Chondrocyte (in vitro differentiated cells): ENCODE measurements at regions not wholly inside any gene's neighbourhood (a gene's known extent, or its start where the extent isn't known, plus 50 kb on each side); places are given as distances from the start of the nearest gene placed in this dataset.

Source experiments
- DNase-seq: peaks from one replicate; pipeline ENCODE4 v3.0.0; 2021; ENCODE audit warnings: mixed read lengths, low spot score
- H3K27ac Mint-ChIP-seq: one replicate; pipeline ENCODE4 v1.8.0; 2021; ENCODE audit warnings: mild to moderate bottlenecking, moderate library complexity, mixed read lengths; ENCODE audit not compliant: unreplicated experiment
- H3K27me3 Mint-ChIP-seq: 2 replicates; pipeline ENCODE4 v1.8.0; 2021; ENCODE audit warnings: low read depth, mixed read lengths
- H3K36me3 Mint-ChIP-seq: 2 replicates; pipeline ENCODE4 v1.8.0; 2021; ENCODE audit warnings: low read depth, mixed read lengths
- H3K4me1 Mint-ChIP-seq: 2 replicates; pipeline ENCODE4 v1.8.0; 2021; ENCODE audit warnings: low read depth, mild to moderate bottlenecking, mixed read lengths
- H3K4me3 Mint-ChIP-seq: one replicate; pipeline ENCODE4 v1.8.0; 2021; ENCODE audit warnings: mild to moderate bottlenecking, moderate library complexity, mixed read lengths; ENCODE audit not compliant: unreplicated experiment
- H3K9me3 Mint-ChIP-seq: 2 replicates; pipeline ENCODE4 v1.8.0; 2021; ENCODE audit warnings: low read depth, mixed read lengths
- TF ChIP-seq, protein P1 (sequence below): fragments of 200-600 bp; sonication (generic); IDR thresholded peaks from 2 replicates; pipeline ENCODE4 v1.5.0; 2021; ENCODE audit warnings: antibody characterized with exemption, mild to moderate bottlenecking, moderate library complexity

DNA sequence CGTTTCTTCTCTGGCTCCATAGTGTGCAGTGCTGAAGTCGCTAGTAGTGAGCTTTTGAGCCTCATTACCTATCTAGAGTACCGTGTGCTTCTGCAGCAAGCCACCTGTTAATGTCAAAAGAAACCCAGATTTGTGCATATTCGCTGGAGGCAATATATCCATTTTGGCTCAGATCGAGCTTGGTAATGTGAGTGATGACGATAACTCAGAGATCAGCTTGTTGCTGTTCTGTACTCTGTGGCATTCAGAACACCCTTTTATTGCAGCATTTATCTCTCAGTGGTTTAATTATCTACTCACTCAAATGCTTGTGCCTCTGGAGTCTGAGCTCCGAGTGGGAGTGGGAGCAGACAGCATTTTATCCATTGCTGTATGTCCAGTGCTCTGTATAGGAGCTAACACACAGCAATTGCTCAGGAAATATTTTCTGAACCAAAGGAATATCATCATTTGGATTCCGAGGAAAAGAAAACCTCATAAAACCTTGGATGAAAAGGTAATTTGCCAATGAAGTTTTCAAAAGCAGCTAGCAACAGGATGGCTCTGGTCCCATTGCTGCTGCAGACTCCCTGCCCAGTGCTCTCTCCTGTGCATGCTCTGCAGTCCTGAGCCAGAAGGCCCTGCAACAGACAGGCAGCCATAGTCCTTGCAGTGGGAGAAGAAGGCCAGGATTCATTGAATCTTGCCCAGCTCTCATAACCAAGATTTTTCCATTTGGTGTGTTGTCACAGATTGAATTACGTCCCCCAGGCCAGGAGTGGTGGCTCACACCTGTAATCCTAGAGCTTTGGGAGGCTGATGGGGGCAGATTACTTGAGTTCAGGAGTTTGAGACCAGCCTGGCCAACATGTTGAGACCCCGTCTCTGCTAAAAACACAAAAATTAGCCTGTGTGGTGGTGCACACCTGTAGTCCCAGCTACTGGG is 183.8 kb downstream of the MYCN start:
- H3K36me3 Mint-ChIP-seq: no peaks in the 10 kb centered on the region
- no peak overlapping the region for H3K27ac Mint-ChIP-seq
- peaks cover 3% of the 10 kb centered on the region for H3K4me1 Mint-ChIP-seq
- H3K27me3 Mint-ChIP-seq: peaks cover 2% of the 10 kb centered on the region
- peaks cover 11% of the 10 kb centered on the region for H3K9me3 Mint-ChIP-seq
- no peak overlapping the region for H3K4me3 Mint-ChIP-seq
- TF ChIP-seq, protein P1, sequence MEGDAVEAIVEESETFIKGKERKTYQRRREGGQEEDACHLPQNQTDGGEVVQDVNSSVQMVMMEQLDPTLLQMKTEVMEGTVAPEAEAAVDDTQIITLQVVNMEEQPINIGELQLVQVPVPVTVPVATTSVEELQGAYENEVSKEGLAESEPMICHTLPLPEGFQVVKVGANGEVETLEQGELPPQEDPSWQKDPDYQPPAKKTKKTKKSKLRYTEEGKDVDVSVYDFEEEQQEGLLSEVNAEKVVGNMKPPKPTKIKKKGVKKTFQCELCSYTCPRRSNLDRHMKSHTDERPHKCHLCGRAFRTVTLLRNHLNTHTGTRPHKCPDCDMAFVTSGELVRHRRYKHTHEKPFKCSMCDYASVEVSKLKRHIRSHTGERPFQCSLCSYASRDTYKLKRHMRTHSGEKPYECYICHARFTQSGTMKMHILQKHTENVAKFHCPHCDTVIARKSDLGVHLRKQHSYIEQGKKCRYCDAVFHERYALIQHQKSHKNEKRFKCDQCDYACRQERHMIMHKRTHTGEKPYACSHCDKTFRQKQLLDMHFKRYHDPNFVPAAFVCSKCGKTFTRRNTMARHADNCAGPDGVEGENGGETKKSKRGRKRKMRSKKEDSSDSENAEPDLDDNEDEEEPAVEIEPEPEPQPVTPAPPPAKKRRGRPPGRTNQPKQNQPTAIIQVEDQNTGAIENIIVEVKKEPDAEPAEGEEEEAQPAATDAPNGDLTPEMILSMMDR: no peak
- no peak for DNase-seq

DNA sequence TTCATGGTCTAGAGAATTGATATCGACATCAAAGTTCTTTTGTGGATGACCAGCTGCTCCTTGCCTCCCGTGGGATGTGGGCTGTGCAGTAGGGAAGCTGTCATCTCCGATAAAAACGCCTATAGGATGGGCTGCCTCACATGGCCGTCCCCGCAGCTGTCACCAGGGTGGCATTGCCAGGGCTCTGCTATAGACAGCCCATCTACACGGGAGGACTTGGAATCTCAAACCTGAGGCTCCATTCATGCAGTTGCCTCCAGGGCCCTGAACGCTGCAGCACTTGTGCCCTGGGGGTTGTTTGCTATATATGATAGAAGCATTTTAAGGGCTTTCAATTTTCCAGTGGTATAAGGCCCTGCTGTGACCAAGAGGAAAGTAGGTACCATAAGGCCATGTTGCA is 183.1 kb downstream of the MYCN start:
- Mint-ChIP-seq H3K27ac (no peak overlapping the region), H3K4me3 (no peak overlapping the region), H3K36me3 (no peaks in the 10 kb centered on the region), H3K9me3 (peaks cover 11% of the 10 kb centered on the region), H3K4me1 (peaks cover 3% of the 10 kb centered on the region), H3K27me3 (no peaks in the 10 kb centered on the region)
- TF ChIP-seq, protein P1: no peak
- DNase-seq: no peak

DNA sequence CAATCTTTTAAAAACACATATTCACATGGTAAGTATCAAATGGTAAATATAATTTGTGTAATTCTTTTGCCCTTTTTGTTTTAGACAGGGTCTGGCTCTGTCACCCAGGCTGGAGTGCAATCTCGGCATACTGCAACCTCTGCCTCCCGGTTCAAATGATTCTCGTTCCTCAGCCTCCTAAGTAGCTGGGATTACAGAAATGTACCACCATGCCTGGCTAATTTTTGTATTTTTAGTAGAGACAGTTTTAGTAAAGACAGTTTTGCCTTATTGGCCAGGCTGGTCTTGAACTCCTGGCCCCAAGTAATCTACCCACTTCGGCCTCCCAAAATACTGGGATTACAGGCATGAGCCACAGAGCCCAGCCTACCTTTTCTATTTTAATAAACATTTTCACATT is 182.2 kb downstream of the MYCN start:
- H3K9me3 Mint-ChIP-seq: peaks cover 11% of the 10 kb centered on the region
- TF ChIP-seq, protein P1: no peak
- no peaks in the 10 kb centered on the region for H3K27me3 Mint-ChIP-seq
- no peak overlapping the region for H3K27ac Mint-ChIP-seq
- no peak for DNase-seq
- H3K4me3 Mint-ChIP-seq: no peak overlapping the region
- no peaks in the 10 kb centered on the region for H3K36me3 Mint-ChIP-seq
- H3K4me1 Mint-ChIP-seq: peaks cover 3% of the 10 kb centered on the region

DNA sequence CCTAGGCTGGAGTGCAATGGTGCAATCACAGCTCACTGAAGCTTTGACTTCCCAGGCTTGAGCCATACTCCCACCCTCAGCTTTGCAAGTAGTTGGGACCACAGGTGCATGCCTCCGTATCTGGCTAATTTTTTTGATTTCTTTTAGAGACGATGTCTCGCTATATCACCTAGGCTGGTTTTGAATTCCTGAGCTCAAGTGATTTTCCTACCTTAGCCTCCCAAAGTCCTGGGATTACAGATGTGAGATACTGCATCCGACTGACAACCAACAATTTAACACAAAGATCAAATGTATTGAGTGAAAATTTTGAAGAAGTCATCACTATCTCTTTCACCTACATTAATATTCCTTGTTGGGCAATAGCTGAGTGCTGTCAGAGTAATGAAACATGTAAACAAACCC is 181.6 kb downstream of the MYCN start:
- Mint-ChIP-seq H3K36me3 (no peaks in the 10 kb centered on the region), H3K4me1 (peaks cover 3% of the 10 kb centered on the region), H3K4me3 (no peak overlapping the region), H3K27ac (no peak overlapping the region), H3K9me3 (peaks cover 11% of the 10 kb centered on the region), H3K27me3 (no peaks in the 10 kb centered on the region)
- DNase-seq: no peak
- TF ChIP-seq, protein P1: no peak

DNA sequence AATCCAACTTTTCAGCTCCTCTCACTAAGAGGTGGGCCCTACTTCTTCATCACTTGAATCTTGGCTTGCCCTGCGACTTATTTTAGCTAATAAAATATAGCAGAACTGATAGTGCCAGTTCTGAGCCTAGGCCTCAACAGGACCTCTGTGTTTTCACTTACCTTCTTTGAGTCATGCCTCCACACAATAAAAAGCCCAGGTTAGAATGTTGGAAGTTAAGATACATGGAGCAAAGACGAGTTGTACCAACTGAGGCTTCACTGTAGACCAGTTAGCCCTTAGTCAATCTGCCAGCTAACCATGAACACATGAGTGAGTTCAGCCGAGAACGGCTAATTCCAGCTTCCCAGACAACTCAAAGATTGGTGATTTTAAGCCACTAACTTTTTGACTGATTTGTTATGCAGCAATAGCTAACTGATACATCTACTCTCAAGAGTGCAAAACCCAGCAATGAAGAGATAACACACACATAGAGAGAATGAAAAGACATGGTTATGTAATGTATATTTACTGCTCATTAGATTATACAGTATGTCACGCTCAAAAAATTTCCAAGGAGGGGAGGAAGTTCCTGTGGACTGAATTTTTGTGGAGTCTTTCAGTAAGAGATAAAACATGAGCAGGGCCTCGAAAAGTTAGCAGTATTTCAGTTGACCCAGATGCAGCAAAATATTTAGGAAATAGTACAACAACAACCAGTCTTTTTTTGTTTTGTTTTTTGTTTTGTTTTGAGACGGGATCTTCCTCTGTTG is 181.1 kb downstream of the MYCN start:
- Mint-ChIP-seq H3K4me1 (no peaks in the 10 kb centered on the region), H3K27me3 (no peaks in the 10 kb centered on the region), H3K4me3 (no peak overlapping the region), H3K9me3 (peaks cover 11% of the 10 kb centered on the region), H3K36me3 (no peaks in the 10 kb centered on the region), H3K27ac (no peak overlapping the region)
- TF ChIP-seq, protein P1: no peak
- DNase-seq: no peak
